Activated CD8-positive, alpha-beta memory T cell treated with anti-CD3 and anti-CD28 coated beads, Interleukin-2, amount 50 U/mL, for 4 hours (primary cell): ENCODE measurements at regions not wholly inside any gene's neighbourhood (a gene's known extent, or its start where the extent isn't known, plus 50 kb on each side); places are given as distances from the start of the nearest gene placed in this dataset.

Experiments used
- DNase-seq: peaks from one replicate; pipeline ENCODE4 v3.0.0-alpha.2; 2020

DNA sequence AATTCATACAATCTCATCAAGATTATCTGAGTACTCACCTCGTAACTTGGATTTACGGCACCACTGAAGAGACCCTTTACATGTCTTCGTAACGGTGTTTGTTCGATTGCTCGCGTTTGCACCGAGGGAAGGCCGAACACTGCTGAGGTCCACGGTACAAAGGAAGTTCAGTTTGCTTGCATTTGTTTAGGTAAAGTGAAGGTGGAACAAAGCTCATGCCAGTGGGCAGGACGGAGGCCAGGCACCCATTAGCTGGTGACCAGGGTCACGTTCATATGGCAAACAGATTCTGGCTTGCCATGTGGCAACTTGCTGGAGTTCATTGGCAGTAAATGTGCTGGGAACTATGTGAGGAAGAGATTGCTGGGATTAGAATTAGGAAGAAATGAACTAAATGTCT lies 164.8 kb downstream of the MACROH2A1 start:
- DNase-seq, result no peak

DNA sequence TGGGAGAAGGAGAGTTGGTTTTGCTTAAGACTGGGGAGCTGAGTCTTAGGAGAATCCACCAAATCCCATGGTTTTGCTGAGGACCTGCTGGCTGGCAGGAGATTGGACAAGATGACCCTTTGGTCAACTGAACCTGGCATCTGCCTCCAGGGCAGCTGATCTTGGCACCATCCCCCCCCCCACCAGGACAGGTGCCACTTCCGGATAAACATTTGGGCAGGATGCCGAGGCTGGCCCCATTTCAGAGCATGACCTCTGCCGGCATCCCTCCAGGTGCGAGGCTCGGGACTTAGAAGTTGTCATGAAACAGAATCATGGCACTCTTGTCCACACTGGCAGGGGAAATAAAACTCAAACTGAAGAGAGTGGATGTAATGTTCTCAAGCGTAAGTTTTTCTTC lies 165.6 kb downstream of the MACROH2A1 start:
- DNase-seq, result no peak

DNA sequence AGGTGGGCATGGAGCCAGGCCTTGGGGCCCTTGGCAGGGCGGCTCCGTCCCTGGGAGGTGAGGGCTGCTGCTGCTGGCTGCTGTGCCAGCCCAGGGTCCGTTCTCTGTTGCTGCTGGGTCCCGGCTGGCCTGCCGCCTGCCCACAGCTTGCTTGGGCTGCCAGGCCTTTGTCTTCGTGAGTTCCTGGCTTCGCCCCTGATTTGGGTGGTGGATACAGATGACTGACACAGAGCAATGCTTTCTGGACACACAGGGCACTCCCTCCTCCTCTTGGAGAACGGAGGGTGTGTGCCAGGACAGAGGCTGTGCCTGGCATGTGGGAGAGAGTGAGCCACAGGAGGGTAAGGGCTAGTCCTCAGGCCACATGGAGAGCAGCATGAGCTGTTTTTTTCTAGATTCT lies 166.1 kb downstream of the MACROH2A1 start:
- DNase-seq, result no peak

DNA sequence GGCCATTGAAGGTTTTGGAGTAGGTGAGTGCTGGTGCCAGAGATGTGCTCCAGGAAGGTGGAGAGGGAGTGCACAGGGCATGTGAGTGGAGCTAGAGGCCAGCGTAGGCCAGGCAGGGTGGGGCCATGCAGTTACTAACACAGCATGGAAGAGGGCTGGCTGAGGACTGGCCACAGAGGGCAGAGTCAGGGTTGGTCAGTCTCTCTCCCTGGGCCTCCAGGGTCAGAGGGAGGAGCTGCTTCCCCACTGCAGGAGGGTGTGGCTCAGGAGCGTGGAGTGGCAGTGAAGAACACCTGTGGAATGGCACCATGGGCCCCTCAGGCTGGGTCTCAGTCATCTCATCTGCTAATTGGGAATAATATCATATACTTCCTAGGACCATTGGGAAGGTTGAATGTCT lies 167.7 kb downstream of the MACROH2A1 start:
- DNase-seq, result no peak

DNA sequence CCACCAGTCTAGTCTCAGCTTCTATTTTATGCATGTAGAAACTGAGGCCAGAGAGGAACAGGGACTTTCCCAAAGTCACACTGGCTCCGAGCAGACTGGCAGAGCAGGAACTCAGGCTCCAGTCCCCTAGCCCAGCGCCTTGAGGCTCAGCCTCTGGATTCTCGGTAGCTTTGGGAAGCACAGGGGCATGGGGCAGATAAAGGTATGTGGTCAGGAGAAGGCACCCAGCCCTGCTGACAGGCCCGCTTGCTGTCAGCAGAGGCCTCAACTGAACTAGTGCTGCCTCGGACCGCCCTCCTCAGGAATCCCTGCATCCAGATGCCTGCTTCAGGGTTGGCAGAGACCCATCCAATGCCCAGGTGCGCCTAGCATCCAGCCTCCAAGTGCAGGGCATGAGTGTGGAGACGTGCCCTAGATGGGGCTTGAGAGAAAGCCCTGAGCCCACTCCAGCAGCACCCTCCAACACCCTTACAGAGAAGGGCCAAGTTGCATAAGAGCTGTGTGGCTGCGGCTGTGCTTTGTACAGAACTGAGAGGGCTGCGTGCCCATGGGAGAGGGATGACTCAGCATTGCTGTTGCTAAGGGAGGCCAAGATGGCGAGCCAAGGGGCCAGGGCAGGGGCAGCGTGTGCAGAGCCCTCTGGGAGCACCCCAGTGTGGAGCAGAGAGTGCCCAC lies 168.6 kb downstream of the MACROH2A1 start:
- DNase-seq, result no peak

DNA sequence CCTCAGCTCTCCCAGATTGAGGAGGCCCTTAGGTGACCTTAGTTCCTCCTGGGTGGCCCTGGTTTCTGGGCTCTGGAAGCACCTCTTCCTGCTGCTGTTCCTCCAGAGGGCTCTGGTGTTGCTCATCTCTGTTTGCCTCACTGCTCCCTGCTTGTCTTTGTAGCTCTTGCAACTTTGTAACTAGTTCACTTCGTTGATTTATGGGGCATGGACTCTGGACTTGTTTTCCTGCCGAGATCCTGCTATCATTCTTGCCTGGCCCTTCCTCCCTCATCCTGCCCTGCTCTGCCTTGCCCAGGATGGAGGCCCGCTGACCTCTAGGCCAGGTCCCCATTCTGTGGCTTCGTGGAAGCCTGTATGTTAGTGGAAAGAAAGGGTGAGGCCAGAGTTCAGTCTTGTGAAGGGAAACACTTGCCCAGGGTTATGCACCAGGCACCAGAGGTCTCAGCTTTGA lies 169.3 kb downstream of the MACROH2A1 start:
- DNase-seq, result no peak

DNA sequence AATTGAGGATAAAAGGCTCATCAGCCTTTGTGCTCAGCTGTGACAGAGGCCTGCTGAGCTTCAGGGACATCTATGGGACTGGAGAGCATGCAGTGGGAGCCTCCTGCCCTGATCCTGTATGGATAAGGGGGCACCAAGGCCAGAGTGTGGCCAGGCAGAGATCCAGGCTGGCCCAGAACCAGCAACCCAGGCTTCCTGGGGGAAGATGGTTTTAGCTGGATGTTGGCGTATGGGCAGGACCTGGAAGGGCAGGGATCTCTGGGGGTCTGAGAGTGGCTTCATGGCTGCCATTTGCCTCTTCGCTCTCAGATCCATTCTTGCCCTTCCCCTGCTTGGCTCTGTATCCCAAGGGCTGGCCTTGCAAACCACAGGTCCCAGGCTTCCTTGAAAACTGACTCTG lies 169.9 kb downstream of the MACROH2A1 start:
- no peak for DNase-seq

DNA sequence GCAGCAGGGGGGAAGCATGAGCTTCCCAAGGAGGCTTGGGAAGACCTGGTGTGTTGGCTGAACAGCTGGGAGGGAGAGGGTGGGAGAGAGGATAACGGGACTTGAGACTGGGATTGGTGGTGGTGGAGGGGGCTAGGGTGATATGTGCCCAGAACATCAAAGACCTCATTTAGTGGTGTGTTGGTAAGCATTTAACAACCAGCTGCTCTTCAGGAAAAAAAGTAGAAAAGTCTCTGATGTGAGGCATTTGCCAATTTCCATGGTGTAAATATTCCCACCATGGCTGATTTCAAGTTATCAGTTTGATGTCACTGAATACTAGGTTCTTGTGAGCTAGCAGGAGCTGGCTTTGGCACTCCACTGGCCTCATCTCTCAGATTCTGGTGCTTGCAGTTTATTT lies 170.8 kb downstream of the MACROH2A1 start:
- DNase-seq, result no peak

DNA sequence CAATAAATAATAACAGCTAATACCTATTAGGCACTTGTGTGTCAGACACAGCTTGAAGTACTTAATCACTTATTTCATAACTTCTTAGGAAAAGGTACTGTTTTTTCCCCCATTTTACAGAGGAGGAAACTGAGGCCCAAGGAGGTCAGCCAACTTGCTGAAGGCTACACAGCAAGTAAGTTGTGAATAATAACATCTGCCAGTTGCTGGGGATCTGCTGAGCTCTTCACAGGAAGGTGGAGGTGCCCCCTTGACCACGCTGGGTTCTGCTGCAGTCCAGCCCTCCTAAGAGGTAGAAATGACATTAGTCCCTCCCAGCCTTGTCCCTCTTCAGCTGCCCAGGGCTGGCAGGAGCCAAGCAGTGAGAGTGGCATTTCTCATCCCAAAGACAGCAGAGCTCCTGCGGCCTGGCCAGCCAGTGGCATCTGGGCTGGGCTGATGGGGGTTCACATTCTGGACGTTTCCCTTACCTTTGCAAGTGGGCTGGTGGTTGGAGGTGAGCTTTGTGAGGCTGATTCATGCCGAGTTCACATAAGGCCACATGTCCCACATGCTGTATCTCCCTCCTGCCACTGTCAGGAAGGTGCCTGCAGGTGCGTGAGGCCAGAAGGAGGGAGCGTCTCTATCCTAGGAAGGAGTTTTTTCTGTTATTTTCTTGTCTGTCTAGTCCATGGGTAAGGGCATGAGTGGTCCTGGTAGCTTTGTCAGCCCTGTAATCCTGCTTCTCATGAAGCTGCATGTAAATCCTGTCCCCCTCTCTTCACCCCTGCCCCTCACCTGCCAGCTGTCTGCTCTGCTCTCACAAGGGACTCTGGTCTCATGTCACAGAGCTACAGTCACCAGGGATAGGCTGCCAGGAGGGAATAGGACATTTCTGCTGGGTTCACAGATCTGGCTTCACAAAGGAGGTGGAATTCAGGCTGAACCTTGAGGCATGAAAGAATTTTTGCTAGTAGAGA lies 171.7 kb downstream of the MACROH2A1 start:
- no peak for DNase-seq

DNA sequence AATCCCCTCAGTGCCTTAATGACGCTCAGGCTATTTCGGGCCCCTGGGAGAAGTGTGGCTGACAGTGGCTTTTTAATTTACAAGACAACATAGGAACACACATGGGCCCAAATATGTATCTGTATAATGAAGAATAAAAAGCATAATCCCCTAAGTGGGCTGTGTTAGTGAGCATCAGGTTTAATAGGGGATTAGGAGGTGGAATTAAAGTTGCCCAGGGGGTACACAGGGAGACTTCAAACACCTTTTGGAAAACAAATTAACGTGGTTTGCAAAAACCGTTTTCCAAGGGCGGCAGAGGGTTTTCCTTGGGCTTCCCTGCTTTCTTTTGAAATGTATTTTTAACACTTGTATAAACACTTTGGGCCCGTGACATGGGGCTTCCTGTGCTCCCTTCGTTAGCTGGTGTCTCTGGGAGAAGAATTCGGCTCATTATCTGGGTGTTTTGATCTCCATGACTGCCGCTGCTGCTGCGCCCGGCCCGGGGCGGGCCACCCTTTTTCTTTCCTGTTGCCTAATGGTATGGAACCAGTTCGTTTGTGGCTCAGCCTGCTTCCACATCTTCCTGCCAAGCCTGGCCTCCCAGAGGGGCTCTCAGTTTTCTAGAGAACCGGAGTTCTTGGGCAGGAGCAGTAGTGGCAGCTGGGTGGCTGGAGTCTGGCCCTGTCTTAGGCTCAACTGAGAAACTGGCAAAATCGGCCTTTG lies 173.0 kb downstream of the MACROH2A1 start:
- no peak for DNase-seq

DNA sequence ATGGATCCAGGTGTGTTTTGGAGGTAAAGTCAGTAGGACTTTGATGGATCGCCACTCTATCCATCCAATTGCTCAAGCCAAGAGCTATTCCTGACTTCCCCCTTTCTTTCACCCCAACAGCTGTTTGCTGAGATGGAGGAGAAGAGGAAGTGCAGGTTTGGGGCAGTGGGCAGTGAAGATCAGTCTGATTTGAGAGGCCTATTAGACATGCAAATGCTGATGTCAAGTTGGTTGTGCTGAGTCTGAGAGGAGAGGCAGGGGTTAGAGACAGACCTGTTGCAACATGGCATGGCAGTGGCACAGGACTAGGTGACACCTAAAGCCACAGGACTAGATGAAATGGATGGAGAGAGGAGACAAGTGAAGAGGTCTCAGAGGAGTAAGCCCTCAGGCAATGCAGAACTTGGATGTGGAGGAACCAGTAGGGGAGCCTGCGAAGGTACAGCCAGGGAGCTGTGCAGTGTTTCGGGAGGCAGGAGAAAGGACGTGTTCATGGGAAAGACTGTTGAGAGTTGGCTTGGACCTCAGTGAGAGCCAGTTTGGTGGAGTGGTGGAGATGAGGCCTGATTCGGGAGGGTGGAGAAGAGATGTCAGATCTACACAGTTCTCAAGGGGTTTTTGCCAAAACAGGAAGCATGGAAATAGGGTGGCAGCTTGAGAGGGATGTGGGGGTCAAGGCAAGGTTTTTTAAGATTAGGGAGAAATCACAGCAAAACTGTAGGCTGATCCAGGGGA lies 175.0 kb downstream of the MACROH2A1 start:
- no peak for DNase-seq

DNA sequence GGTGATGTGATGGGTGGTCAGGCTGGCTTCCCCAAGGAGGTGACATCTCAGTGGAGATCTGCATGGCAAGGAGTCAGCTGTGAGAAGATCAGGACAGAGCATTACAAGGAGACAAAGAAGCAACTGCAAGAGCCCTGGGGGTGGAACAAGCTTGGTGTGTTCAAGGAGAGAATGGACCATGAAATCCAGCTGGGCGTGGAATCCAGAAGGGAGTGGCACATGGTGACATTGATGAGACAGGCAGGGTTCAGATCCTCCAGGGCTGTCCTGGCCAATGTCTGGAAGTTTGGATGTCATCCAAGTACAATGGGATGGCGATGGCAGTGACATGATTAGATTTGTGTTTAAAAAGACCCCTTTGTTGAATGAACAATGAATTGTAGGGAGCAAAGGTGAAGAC lies 175.6 kb downstream of the MACROH2A1 start:
- DNase-seq, result no peak

DNA sequence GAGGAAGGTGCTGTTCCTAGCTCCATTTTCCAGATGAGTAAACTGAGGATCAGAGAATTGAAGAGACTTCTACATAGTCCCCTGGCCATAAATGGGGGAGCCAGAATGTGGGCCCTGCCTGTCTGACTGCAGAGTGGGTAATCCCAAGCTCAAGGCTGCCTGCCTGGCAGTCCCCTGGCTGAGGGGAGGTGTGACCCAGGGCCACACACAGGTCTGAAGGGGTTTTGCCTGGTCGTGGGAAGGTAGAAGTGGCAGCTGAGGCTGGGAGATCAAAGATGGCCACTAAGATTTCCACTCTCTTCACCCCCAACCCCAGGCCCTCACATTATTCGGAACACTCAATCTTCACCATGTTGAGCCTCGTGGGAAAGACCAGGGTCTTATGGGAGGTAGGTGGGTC lies 176.3 kb downstream of the MACROH2A1 start:
- no peak for DNase-seq

DNA sequence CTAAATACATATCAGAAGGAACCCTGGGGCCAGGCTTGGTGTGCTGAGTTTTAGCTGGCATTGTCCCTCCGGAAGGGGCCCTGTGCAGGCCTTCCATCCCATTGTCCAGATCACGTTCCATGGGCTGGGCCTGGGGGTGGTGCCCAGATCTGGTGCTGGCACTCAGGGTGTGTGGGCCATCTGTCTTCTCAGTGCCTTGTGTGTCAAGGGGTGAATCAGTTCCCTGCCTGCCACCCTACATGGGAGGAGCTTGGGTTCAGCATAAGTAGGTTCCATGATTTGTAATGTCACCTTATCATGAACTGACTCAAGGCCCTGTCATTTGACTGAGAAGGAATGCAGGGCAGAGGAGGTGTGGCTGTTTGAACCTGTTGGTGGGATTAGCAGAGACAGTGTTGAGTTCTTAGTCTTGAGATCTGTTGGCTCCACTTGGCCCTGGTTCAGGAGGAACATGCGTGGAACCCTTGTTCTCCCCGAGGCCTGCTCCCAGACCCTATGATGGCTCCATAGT lies 176.8 kb downstream of the MACROH2A1 start:
- DNase-seq, result no peak

DNA sequence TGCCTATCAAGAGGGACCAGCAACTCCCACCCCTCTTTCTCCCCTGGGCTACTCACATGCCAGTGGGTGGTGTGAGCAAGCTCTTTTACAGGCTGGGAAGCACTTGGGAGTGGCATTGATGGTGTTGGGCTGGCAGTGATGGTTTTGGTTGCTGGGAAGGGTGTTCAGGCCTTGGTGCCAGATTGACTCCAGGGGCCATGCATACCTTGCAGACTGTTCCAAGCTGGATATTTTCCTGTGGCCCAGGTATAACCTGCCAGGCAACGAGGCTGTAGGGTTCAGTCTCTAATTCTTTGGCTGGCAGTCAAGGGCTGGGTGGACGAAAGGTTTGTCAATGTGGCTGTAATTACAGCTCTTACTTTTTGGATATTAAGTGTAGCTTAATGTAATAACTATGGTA lies 177.3 kb downstream of the MACROH2A1 start:
- no peak for DNase-seq

DNA sequence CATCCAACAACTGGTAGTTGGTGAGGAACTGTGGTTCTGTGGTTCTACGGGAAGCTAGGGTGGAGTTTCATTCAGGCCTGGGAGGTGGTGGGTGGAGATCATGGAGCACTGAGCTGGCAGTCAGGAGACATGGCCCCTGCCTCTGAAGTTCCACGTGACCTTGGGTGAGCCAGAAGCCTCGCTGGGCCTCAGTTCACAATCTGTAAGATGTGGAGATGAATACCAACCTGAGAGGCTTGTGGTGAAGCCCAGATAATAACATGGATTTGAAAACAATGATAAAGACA lies 177.9 kb downstream of the MACROH2A1 start:
- DNase-seq, result no peak

DNA sequence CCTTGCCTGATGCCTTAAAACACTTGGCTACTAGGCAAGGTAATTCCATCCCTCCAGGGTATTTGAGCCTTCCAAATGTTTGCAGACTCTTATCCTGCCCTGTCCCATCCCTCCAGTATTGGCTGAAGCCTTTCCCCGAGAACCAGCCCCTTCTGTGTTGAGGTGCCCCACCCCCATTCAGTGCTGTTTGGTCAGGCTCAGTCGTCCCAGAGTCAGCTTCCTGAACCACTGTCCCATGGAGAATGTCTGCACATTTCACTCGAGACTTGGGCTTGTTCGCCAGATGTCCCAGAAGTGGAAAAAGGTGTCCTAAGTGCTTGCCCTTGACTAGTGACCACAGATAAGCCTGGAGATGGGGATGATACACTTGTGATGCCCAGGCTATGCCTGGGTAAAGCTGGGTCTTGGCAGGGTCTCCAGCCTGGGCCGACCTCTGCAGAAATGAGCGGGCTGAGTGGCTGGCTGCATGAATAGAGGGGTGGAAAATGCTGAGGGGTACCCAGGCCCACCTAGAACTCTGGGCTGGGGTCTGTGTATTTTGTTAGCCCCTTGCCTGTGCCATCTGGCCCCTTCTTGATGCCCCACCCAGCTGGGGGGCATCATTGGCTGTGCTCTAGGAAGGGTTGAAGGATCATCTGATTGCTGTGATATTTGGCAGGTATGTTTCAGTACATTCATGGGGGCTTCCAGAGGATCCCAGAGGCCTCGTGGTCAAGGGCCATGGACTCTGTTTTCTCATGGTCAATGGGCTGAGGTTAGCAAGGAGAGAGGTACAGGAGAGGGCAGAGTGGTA lies 178.4 kb downstream of the MACROH2A1 start:
- no peak for DNase-seq

DNA sequence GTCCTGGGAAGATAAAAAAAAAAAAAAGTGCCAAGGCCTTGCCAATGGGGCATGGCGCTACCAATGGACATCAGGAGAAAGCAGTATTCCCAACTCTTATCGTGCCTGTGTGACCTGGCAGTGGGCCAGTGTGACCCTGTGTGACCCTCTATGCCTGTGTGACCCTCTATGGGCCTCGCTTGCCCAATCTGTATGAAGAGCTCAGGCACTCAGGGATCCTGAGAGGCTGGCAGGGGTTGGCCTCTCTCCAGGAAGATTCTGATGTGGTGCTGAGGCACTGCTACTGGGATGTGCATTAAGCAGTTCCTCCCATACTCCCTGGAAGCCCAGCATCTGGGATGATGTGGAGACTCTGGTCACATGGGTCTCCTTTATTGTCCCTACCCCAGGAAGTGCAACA lies 179.2 kb downstream of the MACROH2A1 start:
- no peak for DNase-seq

DNA sequence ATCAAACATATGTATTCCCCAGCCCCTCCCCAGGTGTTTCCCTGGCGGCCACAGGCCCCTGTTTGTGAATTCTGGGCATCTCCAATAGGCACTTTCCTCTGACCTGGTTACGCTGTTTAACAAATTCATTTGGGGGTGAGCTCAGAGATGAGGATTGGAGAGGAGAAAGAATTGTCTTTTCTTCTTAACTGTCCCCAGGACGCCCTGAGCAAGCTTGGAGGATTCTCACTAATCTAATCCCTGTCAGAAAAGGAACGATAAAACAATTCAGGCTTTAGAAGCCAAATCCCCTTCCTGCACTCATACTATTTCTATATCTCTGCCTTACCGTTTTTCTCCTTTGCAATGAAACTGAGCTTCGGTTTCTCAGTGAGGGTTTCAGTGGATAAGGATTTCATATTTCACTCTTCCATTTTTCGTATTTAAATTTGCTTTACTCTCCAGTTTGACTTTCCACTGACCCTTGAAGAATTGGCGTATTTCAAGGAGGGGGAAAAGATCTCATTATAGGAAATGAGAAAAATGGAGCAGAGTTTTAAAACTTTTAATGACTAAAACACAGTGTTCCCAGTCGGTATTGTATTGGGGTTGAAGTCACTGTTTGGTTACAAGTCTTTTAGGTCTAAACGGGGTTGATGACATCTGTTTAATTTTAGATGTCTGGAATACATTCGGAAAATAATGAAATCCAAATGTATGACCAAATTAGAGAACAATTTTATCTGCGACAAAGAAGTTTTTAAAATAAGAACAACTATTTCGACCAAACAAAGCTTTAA lies 180.1 kb downstream of the MACROH2A1 start:
- DNase-seq, result no peak

DNA sequence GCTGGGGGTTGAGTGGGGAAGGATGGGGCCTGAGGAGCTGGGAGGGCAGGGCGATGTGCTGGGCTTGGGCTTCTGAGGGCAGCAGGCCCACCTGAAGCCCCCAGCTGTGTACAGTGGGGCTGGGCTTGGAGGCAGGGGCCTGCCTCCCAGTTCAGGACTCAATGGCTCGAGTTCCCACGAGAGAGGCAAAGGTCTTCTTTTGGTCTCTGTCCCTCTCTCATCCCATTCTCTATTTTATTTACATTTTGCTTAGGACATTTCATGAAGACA lies 180.6 kb downstream of the MACROH2A1 start:
- no peak for DNase-seq

DNA sequence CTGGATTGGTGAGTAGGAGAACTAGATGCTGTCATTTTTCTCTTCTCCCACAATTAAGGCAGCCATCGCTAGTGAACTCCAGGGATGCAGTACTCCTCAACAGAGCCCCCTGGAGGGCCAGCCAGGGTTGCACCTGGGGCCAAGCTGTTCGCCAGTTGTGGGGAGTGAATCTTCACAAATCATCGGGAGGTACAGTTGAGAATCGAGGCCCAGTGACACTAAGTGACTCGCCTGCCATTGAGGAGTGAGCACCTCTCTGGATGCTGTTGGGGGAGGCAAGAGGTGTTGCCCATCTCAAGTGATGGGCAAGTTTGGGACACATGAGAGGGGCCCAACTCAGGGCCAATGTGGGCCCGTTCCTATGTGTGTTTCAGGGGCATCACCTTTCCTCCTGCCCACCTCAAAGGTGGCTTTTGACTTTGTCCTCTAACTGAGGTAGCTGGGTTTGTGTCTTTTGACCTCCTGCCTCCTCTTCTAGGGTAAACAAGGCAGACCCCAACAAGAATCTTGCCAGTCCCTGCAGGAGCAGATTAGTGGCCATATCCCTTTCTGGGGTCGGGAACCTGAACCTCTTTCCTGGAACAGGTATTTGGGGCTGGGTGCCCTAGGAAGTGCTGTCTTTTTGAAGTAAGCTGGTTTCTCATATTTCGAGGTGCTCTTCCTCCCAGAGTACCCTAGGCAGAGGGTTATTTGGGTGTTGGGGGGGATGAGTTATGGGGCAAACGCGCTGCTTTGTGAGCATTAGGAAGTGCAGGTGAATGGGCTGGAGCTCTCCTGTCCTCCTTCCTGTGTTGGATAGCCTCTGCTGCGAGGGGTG lies 181.2 kb downstream of the MACROH2A1 start:
- no peak for DNase-seq
